Right lobe of liver (tissue), 6 donors: ENCODE measurements at regions not wholly inside any gene's neighbourhood (a gene's known extent, or its start where the extent isn't known, plus 50 kb on each side); places are given as distances from the start of the nearest gene placed in this dataset.

Experiments used
- ATAC-seq, 4 donors: fragments of 200-7000 bp; cut with Tn5 transposase; one replicate each; pipeline ENCODE4 v1.9.1; 2020; ENCODE audit warnings: mild to moderate bottlenecking in 4 of 4, moderate library complexity in 4 of 4
- DNase-seq, 3 donors: peaks; one replicate each; pipeline ENCODE4 v3.0.0-alpha.2; 2020
- H3K27ac ChIP-seq, 3 donors: fragments of 200-600 bp; one replicate each; pipeline ENCODE4 v1.8.0; 2022
- H3K27me3 ChIP-seq, 2 donors: fragments of 200-600 bp; one replicate each; pipeline ENCODE4 v1.8.0; 2022
- H3K36me3 ChIP-seq, 4 donors: fragments of 200-600 bp; sonication (generic) in 1 of 4; one replicate each; pipeline versions ENCODE4 v1.5.1 to v1.8.0; 2017 to 2022; ENCODE audit warnings: control low read depth in 1 of 4
- H3K4me1 ChIP-seq, 4 donors: fragments of 200-600 bp; sonication (generic) in 1 of 4; one replicate each; pipeline versions ENCODE4 v1.5.1 to v1.8.0; 2017 to 2022; ENCODE audit warnings: control low read depth in 1 of 4
- H3K4me3 ChIP-seq, 3 donors: fragments of 200-600 bp; one replicate each; pipeline ENCODE4 v1.8.0; 2022
- H3K9me3 ChIP-seq, 4 donors: fragments of 200-600 bp; sonication (generic) in 1 of 4; one replicate each; pipeline versions ENCODE4 v1.5.1 to v1.8.0; 2017 to 2022; ENCODE audit warnings: control low read depth in 1 of 4
- CTCF ChIP-seq, 4 donors: fragments of 200-600 bp in 3 of 4; fragments of 450-650 bp in 1 of 4; IDR thresholded peaks; one replicate each; pipeline versions ENCODE4 v1.5.1 to v1.8.0; 2016 to 2022; ENCODE audit warnings: antibody characterized with exemption in 4 of 4, mild to moderate bottlenecking in 2 of 4
- POLR2A ChIP-seq: fragments of 450-650 bp; IDR thresholded peaks from one replicate; pipeline ENCODE4 v1.6.1; 2017; ENCODE audit warnings: antibody characterized with exemption, mild to moderate bottlenecking
- WGBS: methylation state at CpG from one replicate; pipeline ENCODE4 v1.1.6; 2018; ENCODE audit warnings: low coverage, low lambda C conversion rate; ENCODE audit not compliant: insufficient coverage; ENCODE audit errors: missing lambda C conversion rate; 5-methylcytosine and 5-hydroxymethylcytosine counted together
- intact Hi-C, 2 donors: fragments of 100-400 bp; cut with DNase I; formaldehyde crosslinking; loops; one replicate each; pipeline versions ENCODE4 v1.11.2 to v1.14.1; 2022
- donor health status: DM: no; HTN: yes; CAD: no.
- donor health status: DM: no; HTN: no; CAD: no.
- donor health status: DM: no; HTN: no; CAD: no.
- donor health status: DM: no; HTN: yes; CAD: no.
- donor health status: DM: no; HTN: yes; CAD: no.

- H3K36me3 ChIP-seq = no peaks in the 10 kb centered on the region
Observed at GRCh38 chr5:97434021-97434420, 251.0 kb upstream of the RIOK2 start.

GRCh38 chr5:97436405-97436804 lies 253.4 kb upstream of the RIOK2 start:
- no peaks in the 10 kb centered on the region for H3K27me3 ChIP-seq
- TF ChIP-seq CTCF (IDR thresholded peaks at IDR 0.05) (no peak), POLR2A (no peak)
- DNase-seq = no peak
- no peaks in the 10 kb centered on the region for H3K4me1 ChIP-seq
- no peak for ATAC-seq
- no peaks in the 10 kb centered on the region for H3K36me3 ChIP-seq
- intact Hi-C loops = no loop called here
- no peak overlapping the region for H3K4me3 ChIP-seq
- no peaks in the 10 kb centered on the region for H3K9me3 ChIP-seq
- no peak overlapping the region for H3K27ac ChIP-seq

More at GRCh38 chr5:97434021-97434420, 251.0 kb upstream of the RIOK2 start:
- no peak for TF ChIP-seq POLR2A
- no peak for TF ChIP-seq CTCF (IDR thresholded peaks at IDR 0.05)
- 44% methylated on average over 4 of the region's 4 CpGs for WGBS
- Histone ChIP-seq H3K27me3 (no peaks in the 10 kb centered on the region), H3K27ac (no peak overlapping the region), H3K9me3 (no peaks in the 10 kb centered on the region), H3K4me3 (no peak overlapping the region), H3K4me1 (no peaks in the 10 kb centered on the region)
- DNase-seq (no peak), ATAC-seq (no peak)
- intact Hi-C loops = no loop called here

- no peaks in the 10 kb centered on the region for H3K4me1 ChIP-seq
- no peaks in the 10 kb centered on the region for H3K9me3 ChIP-seq
- H3K36me3 ChIP-seq = no peaks in the 10 kb centered on the region
- ATAC-seq = no peak
- 71% methylated on average over 5 of the region's 5 CpGs for WGBS
- TF ChIP-seq CTCF (IDR thresholded peaks at IDR 0.05) (no peak), POLR2A (no peak)
- no peak overlapping the region for H3K27ac ChIP-seq
- no peak overlapping the region for H3K4me3 ChIP-seq
- no peak for DNase-seq
- no peaks in the 10 kb centered on the region for H3K27me3 ChIP-seq
- intact Hi-C loops = no loop called here
Observed at GRCh38 chr5:97443740-97444139, 260.7 kb upstream of the RIOK2 start.

GRCh38 chr5:97449172-97449571 lies 266.1 kb upstream of the RIOK2 start:
- Histone ChIP-seq H3K9me3 (no peaks in the 10 kb centered on the region), H3K4me3 (no peak overlapping the region), H3K27ac (no peak overlapping the region), H3K4me1 (no peaks in the 10 kb centered on the region), H3K27me3 (no peaks in the 10 kb centered on the region), H3K36me3 (no peaks in the 10 kb centered on the region)
- WGBS = 49% methylated on average over 3 of the region's 3 CpGs
- no peak for TF ChIP-seq CTCF (IDR thresholded peaks at IDR 0.05)
- TF ChIP-seq POLR2A = no peak
- intact Hi-C loops = no loop called here
- ATAC-seq (no peak), DNase-seq (no peak)

- no peaks in the 10 kb centered on the region for H3K9me3 ChIP-seq
- TF ChIP-seq CTCF (IDR thresholded peaks at IDR 0.05) (no peak), POLR2A (no peak)
- DNase-seq = no peak
- H3K4me1 ChIP-seq = no peaks in the 10 kb centered on the region
- H3K27ac ChIP-seq = no peak overlapping the region
- no peak overlapping the region for H3K4me3 ChIP-seq
- H3K36me3 ChIP-seq = no peaks in the 10 kb centered on the region
- ATAC-seq = no peak
- intact Hi-C loops = no loop called here
- H3K27me3 ChIP-seq = no peaks in the 10 kb centered on the region
Observed at GRCh38 chr5:97452646-97453045, 269.6 kb upstream of the RIOK2 start.
